Posterior vena cava (tissue), 2 donors: ENCODE measurements at regions not wholly inside any gene's neighbourhood (a gene's known extent, or its start where the extent isn't known, plus 50 kb on each side); places are given as distances from the start of the nearest gene placed in this dataset.

Source experiments
- DNase-seq: peaks from one replicate; pipeline ENCODE4 v3.0.0-alpha.2; 2020; ENCODE audit warnings: low spot score
- intact Hi-C, 2 donors: fragments of 100-400 bp; cut with DNase I; formaldehyde crosslinking; loops; one replicate each; pipeline versions ENCODE4 v1.14.1 to v1.14.2; 2022 to 2023
- donor health status: DM: yes; HTN: yes; CAD: no.
- donor health status: DM: yes; HTN: yes; CAD: no.

- intact Hi-C loops = no loop called here
- DNase-seq = no peak
These were observed 1158.6 kb downstream of the CDH12 start for GRCh38 chr5:21694567-21694966.

DNA sequence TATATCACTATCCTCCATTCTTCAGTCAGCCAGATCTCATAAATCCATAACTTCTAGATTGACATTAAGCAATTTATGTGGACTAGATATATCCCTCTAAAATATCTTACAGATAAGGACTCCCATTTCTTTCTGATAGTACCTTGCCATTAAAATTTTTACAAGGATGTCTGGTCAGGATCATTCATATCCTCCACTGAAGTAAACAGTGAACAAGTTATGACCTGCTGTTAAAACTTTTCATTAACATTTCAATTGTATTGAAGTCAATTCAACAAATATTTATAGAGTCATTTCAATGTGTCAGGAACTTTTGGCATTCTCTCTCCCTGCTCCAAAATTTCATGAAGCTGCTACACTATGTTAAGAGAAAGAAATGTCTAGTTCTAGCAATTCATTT is 1159.6 kb downstream of the CDH12 start:
- DNase-seq = no peak

GRCh38 chr5:21689587-21689986 is 1163.6 kb downstream of the CDH12 start:
- intact Hi-C loops = loop anchor here in 1 of 2 donors (1.0 kb wide), 1 partner anchor 9 kb away; no protein-coding TSS in a partner anchor
- no peak for DNase-seq

More for the DNA sequence above, 1159.6 kb downstream of the CDH12 start:
- intact Hi-C loops = no loop called here

- intact Hi-C loops = loop anchor here in 1 of 2 donors (1.0 kb wide), 1 partner anchor 8 kb away; no protein-coding TSS in a partner anchor
- DNase-seq = no peak
These were observed 1164.5 kb downstream of the CDH12 start for GRCh38 chr5:21688655-21689054.

- DNase-seq = no peak
- intact Hi-C loops = no loop called here
These were observed 1165.5 kb downstream of the CDH12 start for GRCh38 chr5:21687621-21688020.

GRCh38 chr5:21686706-21687105 is 1166.4 kb downstream of the CDH12 start:
- DNase-seq = no peak
- intact Hi-C loops = no loop called here

GRCh38 chr5:21685522-21685921 is 1167.6 kb downstream of the CDH12 start:
- no peak for DNase-seq
- intact Hi-C loops = no loop called here

GRCh38 chr5:21684992-21685391 is 1168.2 kb downstream of the CDH12 start:
- DNase-seq = no peak
- intact Hi-C loops = no loop called here

GRCh38 chr5:21681911-21682310 is 1171.2 kb downstream of the CDH12 start:
- intact Hi-C loops = no loop called here
- DNase-seq = no peak

DNA sequence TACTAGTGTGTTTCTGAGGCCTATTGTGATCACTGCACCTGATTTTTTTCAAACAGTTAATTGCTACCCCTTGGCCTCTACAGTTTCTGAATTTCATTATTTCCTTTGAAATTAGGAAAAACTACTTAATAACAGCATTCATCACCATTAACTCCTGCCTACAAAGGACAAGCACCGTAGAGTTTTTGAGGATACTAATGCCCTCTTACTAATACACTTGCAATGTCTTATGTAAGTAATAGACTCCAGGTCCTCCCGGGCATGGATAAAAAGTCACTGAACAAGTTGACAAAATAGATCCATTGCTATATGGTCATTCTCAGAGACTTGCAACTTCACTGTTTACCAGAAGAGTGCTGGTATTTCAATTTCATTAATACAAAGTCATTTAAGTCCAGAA is 1172.5 kb downstream of the CDH12 start:
- intact Hi-C loops = loop anchor here in 1 of 2 donors (1.0 kb wide), 1 partner anchor 9 kb away; no protein-coding TSS in a partner anchor
- DNase-seq = no peak

- intact Hi-C loops = loop anchor here in 1 of 2 donors (1.0 kb wide), 1 partner anchor 9 kb away; no protein-coding TSS in a partner anchor
- DNase-seq = no peak
These were observed 1172.9 kb downstream of the CDH12 start for GRCh38 chr5:21680196-21680595.

DNA sequence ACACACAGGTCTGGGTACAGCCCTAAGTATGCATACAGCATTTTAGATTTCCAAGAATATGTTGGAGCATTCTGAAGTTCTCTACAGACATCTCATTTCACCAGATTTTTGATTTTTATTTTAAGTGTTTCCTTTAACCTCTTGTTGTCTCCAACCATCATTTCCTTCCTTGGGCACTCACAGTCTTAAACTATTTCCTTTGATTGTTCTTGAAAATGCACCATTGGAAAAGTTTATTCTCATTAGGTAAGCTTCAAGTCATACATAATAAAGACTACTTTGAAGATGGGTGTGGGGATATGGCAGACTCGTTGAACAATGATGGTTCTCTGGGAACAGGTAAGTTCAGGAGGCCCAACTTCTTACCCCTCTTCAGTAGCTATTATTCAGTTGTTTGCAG is 1174.6 kb downstream of the CDH12 start:
- intact Hi-C loops = no loop called here
- DNase-seq = no peak

DNA sequence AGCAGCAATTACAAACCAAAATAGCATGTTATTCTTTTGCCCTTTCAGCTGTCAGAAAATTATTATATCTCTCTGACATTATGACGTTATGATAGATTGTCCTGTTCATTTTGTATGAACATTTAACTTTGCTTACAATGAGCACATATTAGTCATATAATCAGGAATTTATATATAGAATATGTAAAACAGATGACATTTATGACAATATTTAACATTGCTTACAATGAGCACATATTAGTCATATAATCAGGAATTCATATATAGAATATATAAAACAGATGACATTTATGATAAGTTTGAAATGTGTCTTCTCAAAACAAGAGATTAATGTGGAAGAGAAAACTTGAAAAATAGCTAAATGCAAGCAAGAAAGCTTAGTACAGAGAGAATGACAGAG is 1180.2 kb downstream of the CDH12 start:
- no peak for DNase-seq
- intact Hi-C loops = no loop called here

- no peak for DNase-seq
- intact Hi-C loops = no loop called here
These were observed 1180.8 kb downstream of the CDH12 start for GRCh38 chr5:21672360-21672759.

DNA sequence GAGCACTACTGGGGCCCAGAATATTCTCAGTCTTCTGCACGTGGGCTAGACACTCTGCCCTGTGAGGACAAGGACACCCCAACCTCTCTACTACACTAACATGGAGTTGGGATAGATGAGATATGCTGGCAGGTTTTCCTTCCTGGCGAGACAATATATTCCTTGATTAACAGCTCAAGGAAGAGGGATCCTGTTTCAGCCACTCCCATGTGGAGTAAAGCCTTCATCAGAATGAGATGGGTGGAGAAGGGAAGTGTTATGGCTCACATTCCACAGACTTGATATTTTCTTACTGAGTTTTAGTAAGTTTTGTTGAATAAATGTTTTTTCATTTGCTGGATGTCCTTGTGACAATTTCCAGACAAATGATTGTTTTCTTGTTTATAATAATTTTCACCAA is 1187.6 kb downstream of the CDH12 start:
- no peak for DNase-seq
- intact Hi-C loops = no loop called here

- intact Hi-C loops = no loop called here
- DNase-seq = no peak
These were observed 1190.1 kb downstream of the CDH12 start for GRCh38 chr5:21663082-21663481.

DNA sequence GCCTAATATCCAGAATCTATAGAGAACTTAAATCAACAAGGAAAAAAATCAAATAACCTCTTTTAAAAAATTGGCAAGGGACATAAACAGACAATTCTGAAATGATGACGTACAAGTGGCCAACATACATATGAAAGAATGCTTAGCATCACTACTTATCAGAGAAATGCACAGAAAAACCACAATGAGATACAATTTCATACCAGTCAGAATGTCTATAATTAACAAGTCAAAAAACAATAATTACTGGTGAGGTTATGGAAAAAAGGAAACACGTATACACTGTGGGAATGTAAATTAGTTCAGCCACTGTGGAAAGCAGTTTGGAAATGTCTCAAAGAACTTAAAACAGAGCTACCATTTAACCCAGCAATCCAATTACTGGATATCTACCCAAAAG is 1192.0 kb downstream of the CDH12 start:
- no peak for DNase-seq
- intact Hi-C loops = no loop called here

DNA sequence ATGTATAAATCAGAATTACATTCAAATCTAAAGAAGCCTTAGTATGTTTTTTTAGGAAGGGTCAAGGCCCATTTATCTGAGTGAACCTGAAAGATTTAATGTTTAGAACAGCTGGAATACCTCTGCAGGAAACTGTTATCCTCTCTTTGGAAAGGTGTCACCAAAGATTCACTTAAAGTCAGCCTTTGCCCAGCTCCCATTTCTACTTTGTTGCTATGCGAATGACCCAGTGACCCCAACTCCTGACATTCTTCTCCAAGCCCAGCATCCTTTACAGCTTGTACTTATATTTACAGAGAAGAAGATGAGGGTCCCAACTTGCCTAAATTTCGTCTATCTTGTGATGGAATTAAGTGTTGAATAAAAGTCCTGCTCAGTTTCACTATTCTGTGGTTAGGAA is 1198.6 kb downstream of the CDH12 start:
- DNase-seq = no peak
- intact Hi-C loops = no loop called here

DNA sequence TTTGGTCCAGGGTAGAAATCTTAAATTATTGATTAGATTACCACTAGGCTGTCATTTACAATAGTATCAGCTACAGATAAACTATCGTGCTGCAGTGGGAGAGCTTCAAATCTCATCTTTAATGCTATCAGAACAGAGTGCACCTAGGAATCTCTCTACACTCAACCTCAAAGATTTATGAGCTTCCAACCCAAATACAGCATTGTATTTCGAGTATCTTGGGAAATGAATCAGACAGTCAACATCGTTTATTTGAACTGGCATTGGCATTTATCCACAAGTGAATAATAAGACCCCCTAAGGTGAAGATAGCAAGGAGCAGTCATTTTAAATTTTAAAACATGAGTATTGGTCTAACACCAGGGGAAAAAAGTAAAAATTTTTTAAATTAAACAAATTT is 1203.2 kb downstream of the CDH12 start:
- intact Hi-C loops = no loop called here
- no peak for DNase-seq

DNA sequence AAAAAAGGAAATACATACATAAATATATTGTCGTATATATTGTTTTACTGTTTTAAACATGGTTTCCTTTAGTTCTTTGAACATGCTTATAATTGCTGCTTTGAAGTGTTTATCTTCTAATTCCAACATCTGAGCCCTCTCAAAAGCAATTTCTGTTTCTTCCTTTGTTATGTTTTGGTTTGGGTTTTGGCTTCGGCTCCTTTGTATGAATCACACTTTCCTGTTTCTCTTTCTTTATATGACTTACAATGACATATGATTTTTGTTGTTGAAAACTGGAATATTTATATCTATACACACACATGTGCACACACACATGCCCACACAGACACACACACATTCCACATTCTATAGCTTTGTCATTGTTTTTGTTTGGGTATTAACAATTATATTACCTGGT is 1206.7 kb downstream of the CDH12 start:
- no peak for DNase-seq
- intact Hi-C loops = no loop called here

DNA sequence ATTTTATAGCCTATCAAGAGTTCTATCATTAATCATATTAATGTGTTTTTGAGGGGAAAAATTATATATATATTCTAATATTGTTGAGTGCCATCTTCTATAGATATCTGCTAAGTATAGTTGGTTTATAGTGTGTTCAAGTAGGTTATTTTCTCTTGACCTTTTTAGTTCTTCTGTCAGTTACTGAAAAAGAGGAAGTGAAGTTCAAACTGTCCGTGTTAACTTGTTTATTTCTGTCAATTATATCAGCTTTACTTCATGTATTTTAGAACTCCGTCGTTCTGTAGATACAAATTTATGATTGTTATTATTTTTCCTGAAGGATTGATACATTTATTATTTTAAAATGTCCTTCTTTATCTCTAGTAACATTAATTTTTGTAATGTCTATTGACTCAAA is 1209.1 kb downstream of the CDH12 start:
- intact Hi-C loops = no loop called here
- no peak for DNase-seq

GRCh38 chr5:21642312-21642711 is 1210.8 kb downstream of the CDH12 start:
- intact Hi-C loops = no loop called here
- DNase-seq = no peak
